ENCODE measurements at regions not wholly inside any gene's neighbourhood (a gene's known extent, or its start where the extent isn't known, plus 50 kb on each side); places are given as distances from the start of the nearest gene placed in this dataset.
"Not testable (repeated sequence)": the region's sequence is repeated elsewhere in the genome, so short reads cannot be mapped to it uniquely, and the experiment has no call there.

- no peak for DNase-seq (ENCODE audit: low read depth)
Measured at GRCh38 chr4:107391630-107392028, 328.4 kb downstream of the PAPSS1 start.

DNA sequence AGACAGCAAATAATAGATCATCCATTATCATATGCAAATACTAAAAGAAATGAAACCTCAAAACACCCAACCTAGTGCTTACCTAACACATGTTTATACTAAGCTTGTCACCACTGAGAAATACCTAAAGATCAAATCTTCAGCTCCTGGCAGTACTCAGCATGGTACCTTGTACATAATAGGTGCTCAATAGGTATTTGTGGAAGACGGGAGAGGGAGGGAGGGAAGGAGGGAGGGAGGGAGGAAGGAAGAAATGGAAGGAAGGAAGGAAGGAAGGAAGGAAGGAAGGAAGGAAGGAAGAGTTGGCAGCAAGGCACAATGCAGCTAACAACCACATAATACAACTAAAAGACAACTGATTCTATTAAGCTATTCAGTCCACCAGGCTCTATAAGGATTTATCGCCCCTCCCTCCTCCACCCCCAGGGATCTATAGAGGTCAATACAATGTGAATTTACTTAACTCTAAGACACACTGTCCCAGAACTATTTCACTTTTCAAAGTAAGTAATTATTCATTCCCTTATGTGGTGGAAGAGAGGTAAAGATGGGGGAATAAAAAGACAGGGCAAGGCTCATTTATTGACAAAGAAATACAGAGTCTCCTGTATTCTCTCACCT is 328.9 kb downstream of the PAPSS1 start:
- DNase-seq (ENCODE audit: low read depth), result no peak

DNA sequence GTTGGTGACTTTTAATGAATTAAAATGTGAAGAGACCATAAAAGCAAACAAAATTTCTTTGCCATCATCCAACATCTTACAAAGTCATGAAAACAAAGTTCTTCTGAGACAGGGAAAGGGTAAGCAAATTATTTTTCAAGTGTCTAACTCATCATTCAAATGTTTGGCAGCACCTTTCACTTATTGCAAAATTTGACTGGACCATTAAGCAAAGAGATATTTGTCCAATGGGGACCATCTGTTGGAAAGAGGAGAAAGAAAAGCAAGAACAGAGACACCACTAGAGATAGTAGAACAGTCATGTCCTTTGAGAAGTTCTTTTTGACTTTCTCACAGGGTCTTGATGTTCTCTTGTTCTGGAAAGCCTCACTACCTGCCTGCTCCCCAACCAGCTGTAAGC is 330.1 kb downstream of the PAPSS1 start:
- no peak for DNase-seq (ENCODE audit: low read depth)

GRCh38 chr4:107388736-107389274 is 331.2 kb downstream of the PAPSS1 start:
- DNase-seq (ENCODE audit: low read depth), result no peak

DNA sequence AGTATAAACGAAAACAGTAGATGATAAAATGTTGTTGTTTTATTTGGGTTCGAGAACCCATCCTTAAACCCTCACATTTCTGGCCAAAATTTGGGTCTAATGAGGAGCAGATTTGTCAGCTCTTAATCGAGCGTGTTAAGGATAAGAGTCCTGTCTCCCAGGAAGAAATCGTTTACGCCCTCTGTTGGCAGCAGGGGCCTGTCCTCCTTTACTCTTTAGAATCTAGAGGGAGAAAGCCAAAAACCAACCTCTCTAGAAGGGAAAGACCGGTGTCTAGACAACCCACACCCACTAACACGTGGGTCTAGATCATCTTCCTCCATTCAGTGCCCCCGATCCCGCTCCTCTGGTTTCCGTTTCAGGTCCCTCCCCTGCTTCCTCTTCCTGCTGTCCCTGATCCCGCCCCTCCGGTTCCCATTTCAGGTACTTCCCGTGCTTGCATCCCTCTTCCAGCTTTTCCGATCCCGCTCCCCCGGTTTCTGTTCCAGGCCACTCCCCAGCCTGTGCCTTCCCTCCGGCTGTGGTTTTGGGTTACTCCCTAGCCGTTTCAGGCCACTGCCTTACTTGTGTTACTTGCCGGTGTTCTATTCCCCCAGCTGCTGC is 339.1 kb downstream of the PAPSS1 start:
- peak; percentile 34 for DNase-seq (ENCODE audit: low read depth)

DNA sequence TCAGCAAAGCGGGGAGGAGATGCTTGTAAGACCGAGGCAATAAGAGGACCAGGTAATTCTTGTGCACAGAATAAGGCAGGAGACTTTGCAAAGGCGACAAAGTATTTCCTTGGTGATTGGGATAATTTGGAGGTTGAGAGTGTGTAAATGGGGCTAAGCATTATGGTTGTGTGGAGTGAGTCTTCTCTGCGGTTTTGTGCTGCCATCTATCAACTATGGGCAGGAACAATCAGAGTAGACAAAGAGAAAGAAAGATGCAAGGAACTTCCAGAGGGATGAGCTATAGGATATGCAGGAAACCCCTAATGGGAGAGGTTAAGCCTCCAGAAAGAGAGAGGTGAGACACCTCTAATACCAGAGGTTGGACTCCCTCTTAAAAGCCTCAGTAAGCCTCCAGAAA is 339.8 kb downstream of the PAPSS1 start:
- DNase-seq (ENCODE audit: low read depth), result peak; percentile 19

- peak; percentile 33 for DNase-seq (ENCODE audit: low read depth)
Measured at GRCh38 chr4:107379054-107379869, 340.8 kb downstream of the PAPSS1 start.

DNA sequence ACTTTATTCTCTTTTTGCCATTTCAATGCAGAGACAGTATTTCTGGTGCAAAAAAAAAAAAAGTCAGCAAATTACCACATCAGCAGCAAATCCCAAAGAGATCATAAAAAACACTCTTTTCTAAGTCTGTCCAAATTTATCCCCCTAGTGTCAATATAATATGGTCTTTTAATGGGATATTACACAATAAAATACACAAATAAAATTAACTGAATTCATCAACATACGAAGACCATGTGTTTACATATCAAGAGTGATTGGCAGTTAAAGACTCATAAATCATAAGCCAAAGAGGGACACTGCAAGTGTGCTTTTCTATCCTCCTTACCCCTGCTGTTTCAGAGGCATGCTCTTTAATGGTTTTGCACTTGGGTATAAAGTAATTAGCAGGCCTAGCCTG is 340.2 kb upstream of the DKK2 start:
- DNase-seq (ENCODE audit: low read depth), result no peak

DNA sequence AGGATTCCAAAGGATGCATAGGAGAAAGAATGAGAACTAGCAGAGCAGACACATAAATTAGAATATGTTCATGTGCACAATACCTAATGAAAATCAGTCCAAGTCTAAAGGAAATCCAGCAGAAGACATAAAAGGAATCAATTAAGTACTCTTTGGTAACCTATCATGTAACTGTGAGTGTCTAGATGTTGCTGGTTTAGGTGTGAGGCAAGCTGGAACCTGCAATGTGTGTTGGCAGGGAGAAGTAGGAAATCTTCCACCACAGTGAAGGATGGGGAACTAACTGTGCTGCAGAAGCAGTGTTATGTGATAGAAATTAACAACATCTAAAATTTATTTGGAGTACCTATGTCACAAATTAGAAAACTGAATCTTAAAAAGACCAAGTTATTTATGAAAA is 330.8 kb upstream of the DKK2 start:
- DNase-seq (ENCODE audit: low read depth), result no peak

DNA sequence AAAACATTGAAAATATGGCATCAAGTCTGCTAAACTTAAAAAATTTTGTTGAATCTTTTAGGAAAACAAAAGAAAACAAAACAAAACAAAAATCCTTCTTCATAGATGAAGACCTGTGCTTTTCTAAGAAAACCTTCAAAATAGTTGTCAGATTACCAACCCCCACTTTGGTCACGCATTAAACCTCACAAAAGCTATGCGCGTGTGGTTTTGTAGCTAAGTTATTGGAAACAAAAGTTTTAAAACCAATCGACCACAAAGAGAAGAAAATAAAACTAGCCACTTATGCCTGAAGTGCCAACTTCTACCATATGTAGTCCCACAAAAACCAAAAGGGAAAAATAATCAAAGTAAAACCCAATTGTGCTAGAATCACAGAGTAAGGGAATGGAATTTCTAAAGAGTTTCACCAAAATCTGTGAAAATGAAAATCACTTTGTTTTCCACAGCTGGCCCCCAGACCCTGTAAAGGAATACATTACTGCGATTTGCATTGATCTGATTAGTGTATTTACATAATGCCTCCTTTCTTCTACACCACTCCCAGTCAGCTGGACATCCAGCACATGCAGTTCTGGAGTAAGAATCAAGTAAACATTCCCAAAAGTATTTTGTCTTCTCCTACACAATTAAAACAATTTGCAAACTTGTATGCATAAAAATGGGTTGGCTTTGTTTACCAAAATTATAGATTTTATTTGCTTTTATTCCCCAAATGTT is 330.1 kb upstream of the DKK2 start:
- no peak for DNase-seq (ENCODE audit: low read depth)

GRCh38 chr4:107363125-107363524 is 327.0 kb upstream of the DKK2 start:
- DNase-seq (ENCODE audit: low read depth), result no peak

DNA sequence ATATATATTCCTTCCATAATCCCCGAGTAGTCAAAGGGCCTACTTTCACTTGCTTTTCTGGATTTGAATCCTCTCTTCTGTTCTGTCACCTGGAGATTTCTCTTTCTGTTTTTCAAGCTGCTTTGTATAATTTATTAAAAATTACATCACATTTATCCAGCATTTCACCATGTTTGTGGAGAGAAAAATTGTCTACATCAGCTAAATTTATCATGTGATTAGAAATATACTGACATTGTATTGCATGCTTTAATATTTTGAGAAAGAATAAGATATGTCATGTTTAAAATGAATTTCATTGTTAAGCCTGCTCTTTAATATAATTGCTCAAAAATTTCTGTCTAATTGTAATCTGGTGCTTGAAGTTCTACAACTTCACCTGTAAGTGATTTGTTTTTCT is 323.1 kb upstream of the DKK2 start:
- no peak for DNase-seq (ENCODE audit: low read depth)

DNA sequence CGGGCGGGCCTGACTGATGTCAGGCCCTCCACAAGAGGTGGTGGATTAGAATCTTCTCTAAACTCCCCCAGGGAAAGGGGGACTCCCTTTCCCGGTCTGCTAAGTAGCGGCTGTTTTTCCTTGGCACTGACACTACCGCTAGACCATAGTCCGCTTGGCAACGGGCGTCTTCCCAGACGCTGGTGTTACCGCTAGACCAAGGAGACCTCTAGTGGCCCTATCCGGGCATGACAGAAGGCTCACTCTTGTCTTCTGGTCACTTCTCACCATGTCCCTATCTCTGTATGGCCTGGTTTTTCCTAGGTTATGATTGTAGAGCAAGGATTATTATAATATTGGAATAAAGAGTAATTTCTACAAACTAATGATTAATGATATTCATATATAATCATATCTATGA is 318.2 kb upstream of the DKK2 start:
- not testable (repeated sequence) for DNase-seq (ENCODE audit: low read depth)

GRCh38 chr4:107351196-107351595 is 315.1 kb upstream of the DKK2 start:
- no peak for DNase-seq (ENCODE audit: low read depth)

GRCh38 chr4:107349732-107350131 is 313.6 kb upstream of the DKK2 start:
- no peak for DNase-seq (ENCODE audit: low read depth)

DNA sequence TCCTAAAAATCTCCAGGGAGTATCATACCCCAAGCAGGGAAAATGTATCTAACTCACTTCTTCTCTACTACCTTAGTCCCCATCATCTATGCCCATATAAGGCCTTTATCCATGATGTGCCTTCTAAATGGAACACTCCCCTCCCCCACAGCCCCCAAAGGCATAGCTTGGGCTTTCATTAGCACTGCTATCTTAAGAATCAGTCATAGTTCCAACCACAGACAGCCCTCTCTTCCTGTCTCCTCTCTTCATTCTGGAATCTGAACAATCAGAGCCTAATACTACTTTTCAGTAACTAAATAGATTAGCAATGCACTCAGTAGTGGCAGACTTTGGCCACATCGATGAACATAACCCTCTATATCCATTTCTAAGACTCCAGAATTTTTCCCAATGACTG is 313.2 kb upstream of the DKK2 start:
- peak; percentile 78 for DNase-seq (ENCODE audit: low read depth)

GRCh38 chr4:107348188-107349050 is 312.3 kb upstream of the DKK2 start:
- DNase-seq (ENCODE audit: low read depth), result no peak

GRCh38 chr4:107333518-107333917 is 297.4 kb upstream of the DKK2 start:
- DNase-seq (ENCODE audit: low read depth), result no peak

DNA sequence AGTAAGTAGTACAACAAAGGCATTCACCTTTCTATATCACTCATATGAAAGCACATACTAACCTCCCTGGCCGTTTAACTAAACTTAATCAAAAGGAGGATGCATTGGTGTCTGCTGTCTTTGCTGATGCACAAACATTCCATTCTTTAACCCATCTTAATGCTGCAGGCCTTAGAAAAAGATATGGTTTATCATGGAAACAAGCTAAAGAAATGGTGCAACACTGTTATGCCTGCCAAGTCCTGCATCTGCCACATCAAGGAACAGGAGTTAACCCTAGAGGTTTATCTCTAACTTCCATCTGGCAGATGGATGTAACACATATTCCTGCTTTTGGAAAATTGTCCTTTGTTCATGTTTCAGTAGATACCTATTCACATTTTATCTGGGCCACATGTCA is 296.5 kb upstream of the DKK2 start:
- DNase-seq (ENCODE audit: low read depth), result not testable (repeated sequence)

GRCh38 chr4:107330916-107331315 is 294.8 kb upstream of the DKK2 start:
- DNase-seq (ENCODE audit: low read depth), result no peak

GRCh38 chr4:107319386-107319785 is 283.3 kb upstream of the DKK2 start:
- no peak for DNase-seq (ENCODE audit: low read depth)
